HTR-8/SVneo (cell line): ENCODE measurements at regions not wholly inside any gene's neighbourhood (a gene's known extent, or its start where the extent isn't known, plus 50 kb on each side); places are given as distances from the start of the nearest gene placed in this dataset.
"Not testable (repeated sequence)": the region's sequence is repeated elsewhere in the genome, so short reads cannot be mapped to it uniquely, and the experiment has no call there.

Experiments used
- DNase-seq: peaks from one replicate; pipeline ENCODE4 v3.0.0; 2011; ENCODE audit warnings: low spot score, mixed read lengths; ENCODE audit not compliant: insufficient read length
- FAIRE-seq: peaks from 2 replicates; lab custom pipeline; 2011; peaks lifted over from hg19 to GRCh38; lab: Jason Lieb, UNC

GRCh38 chr11:29272019-29272654 is 744.7 kb downstream of the KCNA4 start:
- DNase-seq (peak; percentile 19), FAIRE-seq (no peak)

GRCh38 chr11:29271616-29272015 is 745.2 kb downstream of the KCNA4 start:
- FAIRE-seq (no peak), DNase-seq (no peak)

GRCh38 chr11:29268733-29269132 is 748.1 kb downstream of the KCNA4 start:
- DNase-seq (no peak), FAIRE-seq (no peak)

- FAIRE-seq (no peak), DNase-seq (no peak)
Measured at GRCh38 chr11:29265792-29266191, 751.0 kb downstream of the KCNA4 start.

GRCh38 chr11:29265381-29265780 is 751.4 kb downstream of the KCNA4 start:
- DNase-seq = no peak
- no peak for FAIRE-seq

GRCh38 chr11:29263971-29264682 is 752.7 kb downstream of the KCNA4 start:
- FAIRE-seq (no peak), DNase-seq (no peak)

- no peak for DNase-seq
- FAIRE-seq = no peak
Measured at GRCh38 chr11:29261831-29262230, 755.0 kb downstream of the KCNA4 start.

GRCh38 chr11:29260939-29261705 is 755.7 kb downstream of the KCNA4 start:
- DNase-seq (no peak), FAIRE-seq (peak; percentile 40)

GRCh38 chr11:29258411-29258810 is 758.4 kb downstream of the KCNA4 start:
- no peak for DNase-seq
- no peak for FAIRE-seq

GRCh38 chr11:29256580-29256979 is 760.2 kb downstream of the KCNA4 start:
- no peak for DNase-seq
- FAIRE-seq = no peak

GRCh38 chr11:29255401-29255800 is 761.4 kb downstream of the KCNA4 start:
- FAIRE-seq (no peak), DNase-seq (no peak)

GRCh38 chr11:29251738-29252137 is 765.1 kb downstream of the KCNA4 start:
- FAIRE-seq = peak; percentile 77
- DNase-seq = no peak

- DNase-seq (no peak), FAIRE-seq (no peak)
Measured at GRCh38 chr11:29249713-29250112, 767.1 kb downstream of the KCNA4 start.

GRCh38 chr11:29244355-29244754 is 772.5 kb downstream of the KCNA4 start:
- no peak for DNase-seq
- FAIRE-seq = no peak

- FAIRE-seq (no peak), DNase-seq (no peak)
Measured at GRCh38 chr11:29243616-29244015, 773.2 kb downstream of the KCNA4 start.

- DNase-seq = no peak
- no peak for FAIRE-seq
Measured at GRCh38 chr11:29231991-29232390, 784.8 kb downstream of the KCNA4 start.

GRCh38 chr11:29231586-29231985 is 785.2 kb downstream of the KCNA4 start:
- no peak for FAIRE-seq

GRCh38 chr11:29227811-29228210 is 789.0 kb downstream of the KCNA4 start:
- no peak for DNase-seq
- no peak for FAIRE-seq

More at GRCh38 chr11:29231586-29231985, 785.2 kb downstream of the KCNA4 start:
- DNase-seq = no peak

- DNase-seq (no peak), FAIRE-seq (no peak)
Measured at GRCh38 chr11:29224739-29225384, 792.0 kb downstream of the KCNA4 start.

- not testable (repeated sequence) for DNase-seq, FAIRE-seq
Measured at GRCh38 chr11:29219531-29219930, 797.3 kb downstream of the KCNA4 start.

- DNase-seq (no peak), FAIRE-seq (no peak)
Measured at GRCh38 chr11:29217901-29218300, 798.9 kb downstream of the KCNA4 start.
